GM12892 (cell line): ENCODE measurements at regions not wholly inside any gene's neighbourhood (a gene's known extent, or its start where the extent isn't known, plus 50 kb on each side); places are given as distances from the start of the nearest gene placed in this dataset.

ENCODE experiments used
- DNase-seq: peaks from one replicate; pipeline ENCODE4 v3.0.0; 2011; ENCODE audit not compliant: insufficient read length
- FAIRE-seq: peaks from 2 replicates; lab custom pipeline; 2011; peaks lifted over from hg19 to GRCh38; lab: Jason Lieb, UNC
- POLR2A ChIP-seq: IDR thresholded peaks from 2 replicates; pipeline ENCODE4 v1.6.1; 2011; ENCODE audit warnings: low read depth, low read length, control low read depth
- POLR2AphosphoS5 ChIP-seq: IDR thresholded peaks from 2 replicates; pipeline ENCODE4 v1.6.1; 2011; ENCODE audit warnings: low read depth, low read length, control low read depth
- TAF1 ChIP-seq: IDR thresholded peaks from 2 replicates; pipeline ENCODE4 v1.6.1; 2011; ENCODE audit warnings: low read depth, mild to moderate bottlenecking, control low read depth, low read length, borderline replicate concordance

- DNase-seq (no peak), FAIRE-seq (no peak)
- TF ChIP-seq POLR2AphosphoS5, result no peak
- TF ChIP-seq POLR2A, result no peak
- no peak for TF ChIP-seq TAF1
Measured at GRCh38 chr2:59798687-59799232, 754.7 kb downstream of the BCL11A start.

DNA sequence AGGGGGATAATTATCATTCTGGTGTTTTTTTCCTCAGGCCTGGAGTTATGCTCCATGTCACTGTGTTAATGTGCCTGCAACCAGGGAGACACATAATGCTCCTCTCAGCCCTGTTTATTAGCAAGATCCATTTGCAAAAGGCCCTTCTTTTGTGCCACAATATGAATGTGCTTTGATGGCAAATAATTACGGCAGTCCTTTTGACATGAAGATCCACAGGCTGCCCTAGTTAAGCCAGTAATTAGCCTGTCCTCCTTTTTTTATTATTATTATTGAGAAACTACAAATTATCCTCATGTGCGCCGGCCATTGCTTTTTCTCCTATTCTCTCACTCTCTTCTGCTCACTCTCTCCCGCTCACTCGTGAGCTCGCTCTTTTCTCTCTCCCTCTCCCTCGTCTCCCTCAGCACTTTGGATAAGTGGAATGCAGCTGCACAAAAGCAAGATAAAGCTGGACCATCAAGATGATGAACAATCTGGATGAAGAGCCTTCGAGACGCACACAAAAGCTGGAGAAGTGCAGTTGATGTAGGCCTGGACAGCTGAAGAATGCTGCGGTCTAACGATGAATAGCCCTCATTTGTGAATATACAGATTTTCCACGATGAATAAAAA is 762.3 kb downstream of the BCL11A start:
- no peak for DNase-seq
- no peak for TF ChIP-seq TAF1
- no peak for TF ChIP-seq POLR2AphosphoS5
- no peak for TF ChIP-seq POLR2A
- FAIRE-seq, result no peak

- FAIRE-seq (no peak), DNase-seq (no peak)
- TF ChIP-seq POLR2AphosphoS5, result no peak
- TF ChIP-seq POLR2A, result no peak
- no peak for TF ChIP-seq TAF1
Measured at GRCh38 chr2:59790186-59791003, 763.1 kb downstream of the BCL11A start.

- no peak for FAIRE-seq
- TF ChIP-seq POLR2AphosphoS5 (no peak), TAF1 (no peak), POLR2A (no peak)
Measured at GRCh38 chr2:59789523-59789922, 763.9 kb downstream of the BCL11A start.

GRCh38 chr2:59787095-59787494 is 766.4 kb downstream of the BCL11A start:
- no peak for TF ChIP-seq TAF1
- DNase-seq (no peak), FAIRE-seq (no peak)

More at GRCh38 chr2:59789523-59789922, 763.9 kb downstream of the BCL11A start:
- DNase-seq, result no peak

- TF ChIP-seq POLR2A (no peak), TAF1 (no peak), POLR2AphosphoS5 (no peak)
- DNase-seq (no peak), FAIRE-seq (no peak)
Measured at GRCh38 chr2:59786684-59787083, 766.8 kb downstream of the BCL11A start.

GRCh38 chr2:59779571-59779970 is 773.9 kb downstream of the BCL11A start:
- DNase-seq (no peak), FAIRE-seq (no peak)
- no peak for TF ChIP-seq TAF1
- no peak for TF ChIP-seq POLR2A
- no peak for TF ChIP-seq POLR2AphosphoS5

- DNase-seq, result no peak
- FAIRE-seq, result no peak
- no peak for TF ChIP-seq POLR2AphosphoS5
- TF ChIP-seq TAF1, result no peak
- TF ChIP-seq POLR2A, result no peak
Measured at GRCh38 chr2:59777120-59777519, 776.3 kb downstream of the BCL11A start.

DNA sequence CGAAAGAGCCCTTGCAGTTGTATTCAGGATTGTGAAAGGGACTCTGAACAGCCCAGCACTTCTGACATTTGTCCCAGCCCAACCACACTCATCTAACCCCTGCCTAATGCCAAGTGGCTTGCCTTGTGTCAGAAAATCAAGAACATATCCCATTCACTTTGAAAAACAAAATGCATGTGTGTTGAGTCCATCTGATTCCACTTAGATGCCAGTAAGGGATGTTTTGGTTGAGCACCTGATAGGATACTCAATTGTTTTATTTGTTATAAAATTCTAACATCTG is 776.8 kb downstream of the BCL11A start:
- TF ChIP-seq POLR2AphosphoS5, result no peak
- no peak for TF ChIP-seq POLR2A
- no peak for TF ChIP-seq TAF1
- no peak for DNase-seq

DNA sequence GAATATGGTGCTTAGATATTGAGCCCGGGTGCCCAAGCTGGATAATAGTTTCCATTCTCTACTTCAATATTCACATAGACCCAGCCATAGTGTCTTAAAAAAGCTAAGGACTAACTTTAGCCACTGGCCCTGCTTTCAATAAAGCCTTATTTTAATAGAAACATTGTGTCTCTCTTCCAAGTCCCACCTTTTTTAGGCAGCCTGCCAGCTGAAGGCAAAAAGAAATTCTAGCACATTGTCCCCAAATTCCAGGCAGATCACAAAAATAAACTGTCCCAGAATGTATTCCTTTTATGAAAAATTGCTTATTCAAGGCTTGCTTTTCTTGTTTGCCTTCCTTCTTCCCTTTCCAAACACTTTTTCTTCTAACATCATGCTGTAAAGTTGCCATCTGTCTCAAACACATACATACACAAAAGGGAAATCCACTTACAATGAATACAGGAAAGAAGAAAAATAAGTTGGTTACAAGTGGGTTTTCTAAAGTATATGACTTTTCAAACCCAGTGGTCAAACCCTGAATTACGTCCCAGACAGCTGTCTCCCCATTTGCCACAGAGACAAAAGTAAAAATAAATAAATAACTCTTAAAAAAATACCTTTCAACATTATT is 778.5 kb downstream of the BCL11A start:
- no peak for FAIRE-seq

More for the DNA sequence above, 776.8 kb downstream of the BCL11A start:
- no peak for FAIRE-seq

DNA sequence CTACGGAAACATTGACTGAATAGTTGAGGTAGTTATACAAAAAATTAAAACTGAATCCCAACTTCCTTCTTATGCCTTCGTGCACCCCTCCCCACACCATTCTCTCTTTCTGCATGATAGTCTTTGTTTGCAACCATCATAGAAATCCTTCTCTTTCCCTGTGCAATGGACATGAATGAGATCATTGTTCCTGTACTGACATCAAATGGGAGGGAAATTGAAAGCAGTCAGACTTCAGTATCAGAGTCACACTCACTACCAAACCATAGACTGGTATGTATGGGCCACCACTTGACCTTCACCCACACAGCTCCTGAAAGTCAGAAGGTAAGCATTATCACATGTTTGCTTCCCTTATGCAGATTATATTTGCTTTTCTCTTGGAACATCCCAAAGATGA is 782.8 kb downstream of the BCL11A start:
- TF ChIP-seq POLR2A (no peak), TAF1 (no peak), POLR2AphosphoS5 (no peak)
- DNase-seq, result no peak
- FAIRE-seq, result no peak

More for the DNA sequence above, 778.5 kb downstream of the BCL11A start:
- TF ChIP-seq POLR2AphosphoS5 (no peak), TAF1 (no peak), POLR2A (no peak)
- DNase-seq, result no peak
